ENCODE measurements at regions not wholly inside any gene's neighbourhood (a gene's known extent, or its start where the extent isn't known, plus 50 kb on each side); places are given as distances from the start of the nearest gene placed in this dataset.

DNA sequence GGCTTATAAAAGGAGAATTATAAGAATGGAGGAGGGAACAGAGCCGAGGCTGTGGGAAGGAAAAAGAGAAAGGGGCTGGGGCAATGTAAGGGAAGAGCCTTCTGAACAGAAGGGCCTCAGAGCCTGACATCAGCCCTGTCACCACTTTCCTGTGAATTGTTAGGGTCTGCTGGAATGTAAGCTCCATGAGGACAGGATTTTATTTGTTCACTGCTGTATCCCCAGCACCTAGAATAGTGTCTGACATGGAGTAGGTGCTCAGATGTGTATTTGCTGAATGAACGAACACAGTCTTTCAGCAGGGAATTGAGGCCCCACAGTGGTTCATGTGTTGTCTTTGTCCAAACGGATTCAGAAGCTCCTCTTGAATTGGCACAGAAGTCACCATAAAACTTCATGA, 251.5 kb downstream of the OPA1 start:
- H3K79me2 ChIP-seq (replicated peaks; ENCODE audit: insufficient read depth, low read length) = no peaks in the 10 kb centered on the region
- no peak overlapping the region for H3K4me2 ChIP-seq (ENCODE audit: low read length)
- H3K9ac ChIP-seq (ENCODE audit: low read length) = no peak overlapping the region
- no peak overlapping the region for H3K4me3 ChIP-seq (ENCODE audit: low read length)
- no peaks in the 10 kb centered on the region for H3F3A ChIP-seq (ENCODE audit: insufficient read depth, low read length, poor library complexity, severe bottlenecking)
- TF ChIP-seq SMC3 (conservative IDR thresholded peaks at IDR 0.05; ENCODE audit: poor library complexity) = no peak
- TF ChIP-seq EP300 (conservative IDR thresholded peaks at IDR 0.05; ENCODE audit: poor library complexity, severe bottlenecking) = no peak
- no peak for TF ChIP-seq MXI1 (conservative IDR thresholded peaks at IDR 0.05; ENCODE audit: poor library complexity, severe bottlenecking)
- TF ChIP-seq, protein P1, sequence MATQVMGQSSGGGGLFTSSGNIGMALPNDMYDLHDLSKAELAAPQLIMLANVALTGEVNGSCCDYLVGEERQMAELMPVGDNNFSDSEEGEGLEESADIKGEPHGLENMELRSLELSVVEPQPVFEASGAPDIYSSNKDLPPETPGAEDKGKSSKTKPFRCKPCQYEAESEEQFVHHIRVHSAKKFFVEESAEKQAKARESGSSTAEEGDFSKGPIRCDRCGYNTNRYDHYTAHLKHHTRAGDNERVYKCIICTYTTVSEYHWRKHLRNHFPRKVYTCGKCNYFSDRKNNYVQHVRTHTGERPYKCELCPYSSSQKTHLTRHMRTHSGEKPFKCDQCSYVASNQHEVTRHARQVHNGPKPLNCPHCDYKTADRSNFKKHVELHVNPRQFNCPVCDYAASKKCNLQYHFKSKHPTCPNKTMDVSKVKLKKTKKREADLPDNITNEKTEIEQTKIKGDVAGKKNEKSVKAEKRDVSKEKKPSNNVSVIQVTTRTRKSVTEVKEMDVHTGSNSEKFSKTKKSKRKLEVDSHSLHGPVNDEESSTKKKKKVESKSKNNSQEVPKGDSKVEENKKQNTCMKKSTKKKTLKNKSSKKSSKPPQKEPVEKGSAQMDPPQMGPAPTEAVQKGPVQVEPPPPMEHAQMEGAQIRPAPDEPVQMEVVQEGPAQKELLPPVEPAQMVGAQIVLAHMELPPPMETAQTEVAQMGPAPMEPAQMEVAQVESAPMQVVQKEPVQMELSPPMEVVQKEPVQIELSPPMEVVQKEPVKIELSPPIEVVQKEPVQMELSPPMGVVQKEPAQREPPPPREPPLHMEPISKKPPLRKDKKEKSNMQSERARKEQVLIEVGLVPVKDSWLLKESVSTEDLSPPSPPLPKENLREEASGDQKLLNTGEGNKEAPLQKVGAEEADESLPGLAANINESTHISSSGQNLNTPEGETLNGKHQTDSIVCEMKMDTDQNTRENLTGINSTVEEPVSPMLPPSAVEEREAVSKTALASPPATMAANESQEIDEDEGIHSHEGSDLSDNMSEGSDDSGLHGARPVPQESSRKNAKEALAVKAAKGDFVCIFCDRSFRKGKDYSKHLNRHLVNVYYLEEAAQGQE (IDR thresholded peaks at IDR 0.05; ENCODE audit: borderline replicate concordance) = no peak
- TF ChIP-seq POLR2AphosphoS5 (IDR thresholded peaks at IDR 0.05) = no peak
- TF ChIP-seq EZH2 (IDR thresholded peaks at IDR 0.05; ENCODE audit: borderline replicate concordance, insufficient read depth, low read length, poor library complexity, severe bottlenecking) = no peak
- no peaks in the 10 kb centered on the region for H3K9me3 ChIP-seq (ENCODE audit: low read length)
- no peaks in the 10 kb centered on the region for H4K20me1 ChIP-seq (ENCODE audit: insufficient read depth)
- no peaks in the 10 kb centered on the region for H3K36me3 ChIP-seq (ENCODE audit: insufficient read depth, low read length)
- H2AFZ ChIP-seq (ENCODE audit: low read depth, low read length) = no peak overlapping the region
- no peak overlapping the region for H3K27ac ChIP-seq (ENCODE audit: low read length)
- no peaks in the 10 kb centered on the region for H3K27me3 ChIP-seq (ENCODE audit: insufficient read depth, low read depth, low read length)
- no peaks in the 10 kb centered on the region for H3K9me2 ChIP-seq (ENCODE audit: insufficient read depth, low read length)

DNA sequence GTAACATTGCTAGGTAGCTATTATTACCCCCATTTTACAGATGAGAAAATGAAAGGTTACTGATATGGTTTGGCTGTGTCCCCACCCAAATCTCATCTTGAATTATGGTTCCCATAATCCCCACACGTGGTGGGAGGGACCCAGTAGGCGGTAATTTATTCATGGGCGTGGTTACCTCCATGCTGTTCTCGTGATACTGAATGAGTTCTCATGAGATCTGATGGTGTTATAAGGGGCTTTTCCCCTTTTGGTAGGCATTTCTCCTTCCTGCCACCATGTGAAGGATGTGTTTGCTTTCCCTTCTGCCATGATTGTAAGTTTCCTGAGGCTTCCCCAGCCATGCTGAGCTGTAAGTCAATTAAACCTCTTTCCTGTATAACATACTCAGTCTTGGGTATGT, 252.1 kb downstream of the OPA1 start:
- H3K27me3 ChIP-seq (ENCODE audit: insufficient read depth, low read depth, low read length) = no peaks in the 10 kb centered on the region
- no peaks in the 10 kb centered on the region for H3K79me2 ChIP-seq (replicated peaks; ENCODE audit: insufficient read depth, low read length)
- no peaks in the 10 kb centered on the region for H3K36me3 ChIP-seq (ENCODE audit: insufficient read depth, low read length)
- no peaks in the 10 kb centered on the region for H3F3A ChIP-seq (ENCODE audit: insufficient read depth, low read length, poor library complexity, severe bottlenecking)
- H3K9ac ChIP-seq (ENCODE audit: low read length) = no peak overlapping the region
- H3K9me3 ChIP-seq (ENCODE audit: low read length) = no peaks in the 10 kb centered on the region
- H3K27ac ChIP-seq (ENCODE audit: low read length) = no peak overlapping the region
- no peaks in the 10 kb centered on the region for H4K20me1 ChIP-seq (ENCODE audit: insufficient read depth)
- H3K9me2 ChIP-seq (ENCODE audit: insufficient read depth, low read length) = no peaks in the 10 kb centered on the region
- TF ChIP-seq EP300 (conservative IDR thresholded peaks at IDR 0.05; ENCODE audit: poor library complexity, severe bottlenecking) (no peak), TAF1 (IDR thresholded peaks at IDR 0.05; ENCODE audit: low read depth) (no peak), POLR2AphosphoS5 (IDR thresholded peaks at IDR 0.05) (no peak), MXI1 (conservative IDR thresholded peaks at IDR 0.05; ENCODE audit: poor library complexity, severe bottlenecking) (no peak), RAD21 (conservative IDR thresholded peaks at IDR 0.05) (no peak), EZH2 (IDR thresholded peaks at IDR 0.05; ENCODE audit: borderline replicate concordance, insufficient read depth, low read length, poor library complexity, severe bottlenecking) (no peak), SMC3 (conservative IDR thresholded peaks at IDR 0.05; ENCODE audit: poor library complexity) (no peak)
- TF ChIP-seq, protein P2, sequence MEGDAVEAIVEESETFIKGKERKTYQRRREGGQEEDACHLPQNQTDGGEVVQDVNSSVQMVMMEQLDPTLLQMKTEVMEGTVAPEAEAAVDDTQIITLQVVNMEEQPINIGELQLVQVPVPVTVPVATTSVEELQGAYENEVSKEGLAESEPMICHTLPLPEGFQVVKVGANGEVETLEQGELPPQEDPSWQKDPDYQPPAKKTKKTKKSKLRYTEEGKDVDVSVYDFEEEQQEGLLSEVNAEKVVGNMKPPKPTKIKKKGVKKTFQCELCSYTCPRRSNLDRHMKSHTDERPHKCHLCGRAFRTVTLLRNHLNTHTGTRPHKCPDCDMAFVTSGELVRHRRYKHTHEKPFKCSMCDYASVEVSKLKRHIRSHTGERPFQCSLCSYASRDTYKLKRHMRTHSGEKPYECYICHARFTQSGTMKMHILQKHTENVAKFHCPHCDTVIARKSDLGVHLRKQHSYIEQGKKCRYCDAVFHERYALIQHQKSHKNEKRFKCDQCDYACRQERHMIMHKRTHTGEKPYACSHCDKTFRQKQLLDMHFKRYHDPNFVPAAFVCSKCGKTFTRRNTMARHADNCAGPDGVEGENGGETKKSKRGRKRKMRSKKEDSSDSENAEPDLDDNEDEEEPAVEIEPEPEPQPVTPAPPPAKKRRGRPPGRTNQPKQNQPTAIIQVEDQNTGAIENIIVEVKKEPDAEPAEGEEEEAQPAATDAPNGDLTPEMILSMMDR (IDR thresholded peaks at IDR 0.05; ENCODE audit: poor library complexity, severe bottlenecking) = no peak
- TF ChIP-seq, protein P1 (IDR thresholded peaks at IDR 0.05; ENCODE audit: borderline replicate concordance) = no peak
- H3K4me3 ChIP-seq (ENCODE audit: low read length) = no peak overlapping the region
- H3K4me2 ChIP-seq (ENCODE audit: low read length) = no peak overlapping the region
- H2AFZ ChIP-seq (ENCODE audit: low read depth, low read length) = no peak overlapping the region

Measured in neural cell (in vitro differentiated cells).